SK-N-MC (cell line): ENCODE measurements at regions not wholly inside any gene's neighbourhood (a gene's known extent, or its start where the extent isn't known, plus 50 kb on each side); places are given as distances from the start of the nearest gene placed in this dataset.

ENCODE experiments used
- EZH2 ChIP-seq: fragments of 200-600 bp; sonication (generic); IDR thresholded peaks from one replicate; pipeline ENCODE4 v1.6.1; 2017; ENCODE audit warnings: antibody characterized with exemption
- FOXP2 ChIP-seq: optimal IDR thresholded peaks from 2 replicates; pipeline ENCODE3; 2011; ENCODE audit warnings: mild to moderate bottlenecking, moderate library complexity; ENCODE audit not compliant: insufficient read depth; ENCODE audit errors: extremely low read length, control extremely low read depth
- POLR2AphosphoS5 ChIP-seq: IDR thresholded peaks from 2 replicates; pipeline ENCODE4 v1.6.1; 2012; ENCODE audit warnings: mild to moderate bottlenecking, low read depth, low read length, borderline replicate concordance

DNA sequence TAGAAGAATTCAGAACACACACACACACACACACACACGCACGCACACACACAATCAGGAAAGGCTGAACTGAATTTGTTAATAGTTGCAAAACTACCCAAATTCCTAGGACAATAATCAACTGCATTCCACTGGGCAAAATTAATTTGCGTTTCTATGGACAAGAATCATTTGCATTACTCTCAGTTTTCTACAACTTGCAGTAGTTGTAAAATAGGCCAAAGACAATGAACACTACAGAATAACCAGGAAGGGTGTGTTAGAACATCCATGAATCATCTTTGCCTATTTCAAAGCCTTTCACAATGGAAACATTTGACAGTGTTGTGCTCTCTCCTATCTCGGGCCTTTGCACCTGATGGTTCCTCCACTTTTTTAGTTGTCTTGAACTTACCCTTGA is 77.1 kb upstream of the IGFBP7 start:
- TF ChIP-seq POLR2AphosphoS5 (no peak), EZH2 (no peak), FOXP2 (no peak)
